ENCODE measurements at regions not wholly inside any gene's neighbourhood (a gene's known extent, or its start where the extent isn't known, plus 50 kb on each side); places are given as distances from the start of the nearest gene placed in this dataset.
"Not testable (repeated sequence)": the region's sequence is repeated elsewhere in the genome, so short reads cannot be mapped to it uniquely, and the experiment has no call there.

GRCh38 chr11:71638801-71639519 lies 56.3 kb upstream of the KRTAP5-11 start:
- not testable (repeated sequence) for H3K9me3 Mint-ChIP-seq, H3K36me3 Mint-ChIP-seq, H3K27ac Mint-ChIP-seq, H3K4me1 Mint-ChIP-seq
- ATAC-seq, result peak; percentile 57
- peak overlapping the region; percentile 37 for H3K4me3 Mint-ChIP-seq
- peak; percentile 79 to 84 for DNase-seq (ENCODE audit: low spot score in 2 of 2)

GRCh38 chr11:71639520-71639849 lies 56.8 kb upstream of the KRTAP5-11 start:
- not testable (repeated sequence) for H3K9me3 Mint-ChIP-seq; DNase-seq (ENCODE audit: low spot score in 2 of 2); H3K36me3 Mint-ChIP-seq; H3K4me1 Mint-ChIP-seq; H3K27ac Mint-ChIP-seq; ATAC-seq
- peak overlapping the region; percentile 37 for H3K4me3 Mint-ChIP-seq

- H3K27ac Mint-ChIP-seq; H3K9me3 Mint-ChIP-seq; H3K4me1 Mint-ChIP-seq; DNase-seq (ENCODE audit: low spot score in 2 of 2); ATAC-seq; H3K36me3 Mint-ChIP-seq: not testable (repeated sequence)
- H3K4me3 Mint-ChIP-seq, result peak overlapping the region; percentile 37
Measured at GRCh38 chr11:71639916-71640315, 57.2 kb upstream of the KRTAP5-11 start.

DNA sequence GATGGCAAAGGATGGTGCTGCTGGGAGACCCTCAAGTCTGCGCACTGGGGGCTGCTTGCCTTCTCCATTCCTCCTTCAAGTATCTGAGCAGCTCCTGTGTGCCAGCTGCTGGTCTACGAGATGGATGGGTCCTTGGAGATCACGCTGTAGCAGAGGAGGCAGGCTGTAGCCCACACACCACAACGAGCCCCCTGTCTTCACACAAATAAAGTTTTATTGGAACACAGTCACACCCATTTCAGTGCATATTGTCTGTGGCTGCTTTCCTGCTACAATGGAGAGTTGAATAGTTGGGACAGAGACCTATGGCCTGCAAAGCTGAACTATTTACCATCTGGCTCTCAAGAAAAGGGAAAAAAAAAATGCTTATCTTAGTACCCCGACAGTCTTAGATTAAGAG lies 64.4 kb upstream of the KRTAP5-11 start:
- H3K9me3 Mint-ChIP-seq; H3K27ac Mint-ChIP-seq; H3K4me3 Mint-ChIP-seq; H3K36me3 Mint-ChIP-seq; ATAC-seq; H3K4me1 Mint-ChIP-seq; DNase-seq (ENCODE audit: low spot score in 2 of 2): not testable (repeated sequence)

GRCh38 chr11:71652998-71653397 lies 70.3 kb upstream of the KRTAP5-11 start:
- not testable (repeated sequence) for ATAC-seq; DNase-seq (ENCODE audit: low spot score in 2 of 2); H3K4me1 Mint-ChIP-seq; H3K4me3 Mint-ChIP-seq; H3K36me3 Mint-ChIP-seq; H3K9me3 Mint-ChIP-seq
- peak overlapping the region; percentile 15 for H3K27ac Mint-ChIP-seq

- not testable (repeated sequence) for H3K4me1 Mint-ChIP-seq, H3K36me3 Mint-ChIP-seq, ATAC-seq
Measured at GRCh38 chr11:71654423-71654822, 71.7 kb upstream of the KRTAP5-11 start.

GRCh38 chr11:71655041-71655440 lies 72.4 kb upstream of the KRTAP5-11 start:
- DNase-seq (ENCODE audit: low spot score in 2 of 2); ATAC-seq; H3K9me3 Mint-ChIP-seq; H3K4me1 Mint-ChIP-seq; H3K4me3 Mint-ChIP-seq; H3K36me3 Mint-ChIP-seq; H3K27ac Mint-ChIP-seq: not testable (repeated sequence)

More at GRCh38 chr11:71654423-71654822, 71.7 kb upstream of the KRTAP5-11 start:
- H3K27ac Mint-ChIP-seq; H3K4me3 Mint-ChIP-seq; H3K9me3 Mint-ChIP-seq; DNase-seq (ENCODE audit: low spot score in 2 of 2): not testable (repeated sequence)

GRCh38 chr11:71656513-71656912 lies 73.8 kb upstream of the KRTAP5-11 start:
- not testable (repeated sequence) for H3K27ac Mint-ChIP-seq; DNase-seq (ENCODE audit: low spot score in 2 of 2); H3K9me3 Mint-ChIP-seq; H3K4me1 Mint-ChIP-seq; ATAC-seq; H3K4me3 Mint-ChIP-seq; H3K36me3 Mint-ChIP-seq

GRCh38 chr11:71664941-71665340 lies 82.3 kb upstream of the KRTAP5-11 start:
- not testable (repeated sequence) for H3K9me3 Mint-ChIP-seq, H3K36me3 Mint-ChIP-seq, ATAC-seq

GRCh38 chr11:71698110-71698509 lies 115.4 kb upstream of the KRTAP5-11 start:
- H3K27ac Mint-ChIP-seq, result not testable (repeated sequence)

More at GRCh38 chr11:71664941-71665340, 82.3 kb upstream of the KRTAP5-11 start:
- H3K4me3 Mint-ChIP-seq; H3K4me1 Mint-ChIP-seq; DNase-seq (ENCODE audit: low spot score in 2 of 2); H3K27ac Mint-ChIP-seq: not testable (repeated sequence)

DNA sequence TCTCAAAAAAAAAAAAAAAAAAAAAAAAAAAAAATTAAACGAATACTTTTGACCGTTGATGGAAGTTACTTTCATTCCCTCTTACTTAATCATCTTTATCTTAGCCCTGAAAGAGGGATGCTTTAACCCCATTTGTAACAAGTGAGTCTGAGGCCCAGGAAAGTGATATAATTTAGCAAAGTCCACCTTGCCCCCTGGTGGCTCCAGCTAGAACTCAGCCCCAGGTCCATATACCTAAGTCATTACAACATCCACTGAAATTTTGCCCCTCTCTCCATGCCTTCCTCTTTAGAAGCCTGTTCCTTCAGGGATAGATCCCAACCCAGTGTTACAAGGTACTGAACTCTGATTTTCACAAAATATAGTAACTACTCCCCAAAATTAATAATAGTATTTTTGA lies 116.3 kb upstream of the KRTAP5-11 start:
- not testable (repeated sequence) for ATAC-seq; DNase-seq (ENCODE audit: low spot score in 2 of 2); H3K9me3 Mint-ChIP-seq; H3K27ac Mint-ChIP-seq; H3K4me3 Mint-ChIP-seq; H3K36me3 Mint-ChIP-seq; H3K4me1 Mint-ChIP-seq

More at GRCh38 chr11:71698110-71698509, 115.4 kb upstream of the KRTAP5-11 start:
- H3K9me3 Mint-ChIP-seq; DNase-seq (ENCODE audit: low spot score in 2 of 2); H3K4me3 Mint-ChIP-seq; H3K4me1 Mint-ChIP-seq; ATAC-seq; H3K36me3 Mint-ChIP-seq: not testable (repeated sequence)

GRCh38 chr11:71701435-71702291 lies 119.0 kb upstream of the KRTAP5-11 start:
- H3K9me3 Mint-ChIP-seq; H3K4me3 Mint-ChIP-seq; H3K4me1 Mint-ChIP-seq; H3K36me3 Mint-ChIP-seq; DNase-seq (ENCODE audit: low spot score in 2 of 2); H3K27ac Mint-ChIP-seq; ATAC-seq: not testable (repeated sequence)

DNA sequence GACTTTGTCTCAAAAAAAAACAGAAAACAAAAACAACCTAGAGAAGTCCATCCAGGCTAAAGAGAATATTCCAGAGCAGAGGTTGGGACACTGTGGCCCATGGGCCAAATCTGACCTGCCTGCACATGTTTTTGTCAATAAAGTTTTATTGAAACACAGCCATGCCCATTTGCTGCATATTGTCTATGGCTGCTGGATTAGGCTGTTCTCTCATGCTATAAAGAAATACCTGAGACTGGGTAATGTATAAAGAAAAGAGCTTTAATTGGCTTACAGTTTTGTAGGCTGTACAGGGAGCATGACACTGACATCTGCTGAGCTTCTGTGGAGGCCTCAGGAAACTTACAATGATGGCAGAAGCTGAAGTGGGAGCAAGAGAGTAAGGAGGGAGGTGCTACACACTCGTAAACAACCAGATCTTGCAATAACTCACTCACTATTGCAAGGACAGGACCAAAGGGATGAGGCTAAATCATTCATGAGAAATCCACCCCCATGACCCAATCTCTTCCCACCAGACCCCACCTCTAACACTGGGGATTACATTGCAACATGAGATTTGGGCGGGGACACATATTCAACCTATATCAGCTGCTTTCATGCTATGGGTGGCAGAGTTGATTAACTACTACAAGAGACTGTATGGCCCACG lies 122.5 kb upstream of the KRTAP5-11 start:
- not testable (repeated sequence) for H3K4me1 Mint-ChIP-seq; H3K27ac Mint-ChIP-seq; ATAC-seq; H3K36me3 Mint-ChIP-seq; DNase-seq (ENCODE audit: low spot score in 2 of 2); H3K9me3 Mint-ChIP-seq; H3K4me3 Mint-ChIP-seq

DNA sequence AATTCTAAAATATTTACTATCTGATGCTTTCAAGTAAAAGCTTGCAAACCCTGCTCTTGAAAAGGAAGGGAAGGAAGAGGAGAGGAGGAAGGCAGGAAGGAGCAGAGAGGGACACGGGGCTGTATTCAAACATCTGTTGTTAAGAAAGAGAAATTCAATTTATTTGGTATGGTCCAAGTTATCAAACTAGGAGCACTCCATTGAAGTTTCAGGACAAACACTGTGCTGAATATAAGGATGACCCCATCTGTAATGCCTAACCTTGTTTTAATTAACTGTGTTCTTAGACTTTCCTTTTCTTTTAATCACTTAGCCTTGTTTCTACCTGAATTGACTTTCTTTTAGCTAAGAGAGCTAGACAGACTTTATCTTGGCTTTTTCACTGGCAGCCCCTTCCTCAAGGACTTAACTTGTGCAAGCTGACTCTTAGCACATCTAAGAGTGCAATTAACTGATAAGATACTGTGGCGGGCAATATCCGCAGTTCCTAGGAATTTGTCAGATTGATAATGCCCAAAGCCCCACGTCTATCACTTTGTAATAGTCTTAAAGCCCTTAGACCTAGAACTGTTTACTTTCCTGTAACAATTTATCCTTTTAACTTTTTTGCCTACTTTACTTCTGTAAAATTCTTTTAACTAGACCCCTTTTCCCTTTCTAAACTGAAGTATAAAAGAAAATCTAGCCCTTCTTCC lies 123.2 kb upstream of the KRTAP5-11 start:
- H3K4me1 Mint-ChIP-seq; H3K9me3 Mint-ChIP-seq; H3K36me3 Mint-ChIP-seq; H3K4me3 Mint-ChIP-seq; H3K27ac Mint-ChIP-seq; ATAC-seq; DNase-seq (ENCODE audit: low spot score in 2 of 2): not testable (repeated sequence)

GRCh38 chr11:71707083-71707482 lies 124.4 kb upstream of the KRTAP5-11 start:
- H3K9me3 Mint-ChIP-seq; DNase-seq (ENCODE audit: low spot score in 2 of 2); H3K4me3 Mint-ChIP-seq; ATAC-seq; H3K27ac Mint-ChIP-seq; H3K36me3 Mint-ChIP-seq; H3K4me1 Mint-ChIP-seq: not testable (repeated sequence)
